ENCODE measurements at regions not wholly inside any gene's neighbourhood (a gene's known extent, or its start where the extent isn't known, plus 50 kb on each side); places are given as distances from the start of the nearest gene placed in this dataset.

DNA sequence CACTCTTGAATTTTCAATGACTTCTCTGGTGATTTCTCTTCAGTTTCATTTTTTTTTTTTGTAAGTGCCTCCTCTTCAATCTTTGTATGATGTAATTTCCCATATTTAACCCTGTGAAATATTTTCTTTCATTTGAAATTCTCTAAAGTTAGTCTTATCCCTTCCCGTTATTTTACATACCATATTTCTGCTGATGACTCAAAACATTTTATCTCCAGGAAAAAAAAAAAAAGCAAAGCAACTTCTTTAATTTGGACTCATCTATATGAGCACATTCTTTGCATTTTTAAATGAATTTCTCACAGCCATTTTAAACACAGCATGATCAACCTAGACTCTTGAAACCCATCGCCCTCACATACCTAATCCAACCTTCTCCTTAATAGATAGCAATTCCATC lies 1831.4 kb downstream of the ARAP2 start:
- intact Hi-C loops (cut with micrococcal nuclease; ENCODE audit: unreplicated experiment) (no loop called here), in situ Hi-C loops (cut with HindIII; ENCODE audit: low pct_unique_long_range_greater_than_20kb, low sequenced_read_pairs) (no loop called here)
- ChIA-PET POLR2A (no interaction called here), CTCF (no interaction called here)
- TF ChIP-seq TCF7L2 (IDR thresholded peaks at IDR 0.05; ENCODE audit: low read depth, low read length) (no peak), SIN3A (IDR thresholded peaks at IDR 0.05; ENCODE audit: borderline replicate concordance, insufficient read depth, low read depth, low read length) (no peak), POLR2AphosphoS5 (IDR thresholded peaks at IDR 0.05; ENCODE audit: low read depth, low read length) (no peak)
- TF ChIP-seq, protein P1, sequence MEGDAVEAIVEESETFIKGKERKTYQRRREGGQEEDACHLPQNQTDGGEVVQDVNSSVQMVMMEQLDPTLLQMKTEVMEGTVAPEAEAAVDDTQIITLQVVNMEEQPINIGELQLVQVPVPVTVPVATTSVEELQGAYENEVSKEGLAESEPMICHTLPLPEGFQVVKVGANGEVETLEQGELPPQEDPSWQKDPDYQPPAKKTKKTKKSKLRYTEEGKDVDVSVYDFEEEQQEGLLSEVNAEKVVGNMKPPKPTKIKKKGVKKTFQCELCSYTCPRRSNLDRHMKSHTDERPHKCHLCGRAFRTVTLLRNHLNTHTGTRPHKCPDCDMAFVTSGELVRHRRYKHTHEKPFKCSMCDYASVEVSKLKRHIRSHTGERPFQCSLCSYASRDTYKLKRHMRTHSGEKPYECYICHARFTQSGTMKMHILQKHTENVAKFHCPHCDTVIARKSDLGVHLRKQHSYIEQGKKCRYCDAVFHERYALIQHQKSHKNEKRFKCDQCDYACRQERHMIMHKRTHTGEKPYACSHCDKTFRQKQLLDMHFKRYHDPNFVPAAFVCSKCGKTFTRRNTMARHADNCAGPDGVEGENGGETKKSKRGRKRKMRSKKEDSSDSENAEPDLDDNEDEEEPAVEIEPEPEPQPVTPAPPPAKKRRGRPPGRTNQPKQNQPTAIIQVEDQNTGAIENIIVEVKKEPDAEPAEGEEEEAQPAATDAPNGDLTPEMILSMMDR (IDR thresholded peaks at IDR 0.05), result no peak
- TF ChIP-seq, protein P2, sequence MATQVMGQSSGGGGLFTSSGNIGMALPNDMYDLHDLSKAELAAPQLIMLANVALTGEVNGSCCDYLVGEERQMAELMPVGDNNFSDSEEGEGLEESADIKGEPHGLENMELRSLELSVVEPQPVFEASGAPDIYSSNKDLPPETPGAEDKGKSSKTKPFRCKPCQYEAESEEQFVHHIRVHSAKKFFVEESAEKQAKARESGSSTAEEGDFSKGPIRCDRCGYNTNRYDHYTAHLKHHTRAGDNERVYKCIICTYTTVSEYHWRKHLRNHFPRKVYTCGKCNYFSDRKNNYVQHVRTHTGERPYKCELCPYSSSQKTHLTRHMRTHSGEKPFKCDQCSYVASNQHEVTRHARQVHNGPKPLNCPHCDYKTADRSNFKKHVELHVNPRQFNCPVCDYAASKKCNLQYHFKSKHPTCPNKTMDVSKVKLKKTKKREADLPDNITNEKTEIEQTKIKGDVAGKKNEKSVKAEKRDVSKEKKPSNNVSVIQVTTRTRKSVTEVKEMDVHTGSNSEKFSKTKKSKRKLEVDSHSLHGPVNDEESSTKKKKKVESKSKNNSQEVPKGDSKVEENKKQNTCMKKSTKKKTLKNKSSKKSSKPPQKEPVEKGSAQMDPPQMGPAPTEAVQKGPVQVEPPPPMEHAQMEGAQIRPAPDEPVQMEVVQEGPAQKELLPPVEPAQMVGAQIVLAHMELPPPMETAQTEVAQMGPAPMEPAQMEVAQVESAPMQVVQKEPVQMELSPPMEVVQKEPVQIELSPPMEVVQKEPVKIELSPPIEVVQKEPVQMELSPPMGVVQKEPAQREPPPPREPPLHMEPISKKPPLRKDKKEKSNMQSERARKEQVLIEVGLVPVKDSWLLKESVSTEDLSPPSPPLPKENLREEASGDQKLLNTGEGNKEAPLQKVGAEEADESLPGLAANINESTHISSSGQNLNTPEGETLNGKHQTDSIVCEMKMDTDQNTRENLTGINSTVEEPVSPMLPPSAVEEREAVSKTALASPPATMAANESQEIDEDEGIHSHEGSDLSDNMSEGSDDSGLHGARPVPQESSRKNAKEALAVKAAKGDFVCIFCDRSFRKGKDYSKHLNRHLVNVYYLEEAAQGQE (IDR thresholded peaks at IDR 0.05; ENCODE audit: insufficient read depth in 1 of 2, low read depth in 2 of 2, low read length in 1 of 2), result no peak
- no peaks in the 10 kb centered on the region for H3K4me1 ChIP-seq (ENCODE audit: control insufficient read depth, insufficient read depth, low read length)
- H3K27ac ChIP-seq (ENCODE audit: low read length), result no peak overlapping the region
- H3K4me3 ChIP-seq (ENCODE audit: low read depth in 2 of 2, low read length in 2 of 2), result no peak overlapping the region
- no peak for ATAC-seq
- BruUV-seq (replicated peaks), result no TSS peak
- H3K36me3 ChIP-seq (ENCODE audit: control insufficient read depth, insufficient read depth, low read length), result no peaks in the 10 kb centered on the region
- H3K9me3 ChIP-seq (ENCODE audit: control insufficient read depth, insufficient read depth, low read depth, low read length), result no peaks in the 10 kb centered on the region
- H3K27me3 ChIP-seq (ENCODE audit: control insufficient read depth, insufficient read depth, low read length), result no peaks in the 10 kb centered on the region
- no peak for DNase-seq (ENCODE audit: low read depth, low spot score)

DNA sequence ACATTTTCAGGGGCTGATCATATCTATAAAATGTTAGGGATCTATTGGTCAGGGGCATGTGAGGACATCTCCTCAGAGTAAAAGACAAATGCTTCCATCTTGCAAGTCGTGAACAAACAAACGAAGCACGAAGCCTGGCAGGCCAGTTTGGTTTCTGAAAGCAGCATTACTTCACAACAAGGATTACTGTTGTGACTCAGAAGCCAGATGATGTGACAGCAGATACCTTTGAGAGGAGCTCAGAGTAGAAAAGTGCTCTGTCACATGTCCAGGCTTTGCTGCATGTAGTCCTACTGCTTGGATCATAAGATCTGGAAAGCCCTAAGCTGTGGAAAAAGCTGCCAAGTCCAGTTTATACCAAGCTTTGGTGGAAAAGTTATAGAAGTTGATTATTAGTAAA lies 1827.2 kb downstream of the ARAP2 start:
- in situ Hi-C loops (cut with HindIII; ENCODE audit: low pct_unique_long_range_greater_than_20kb, low sequenced_read_pairs), result no loop called here
- Histone ChIP-seq H3K27ac (ENCODE audit: low read length) (no peak overlapping the region), H3K9me3 (ENCODE audit: control insufficient read depth, insufficient read depth, low read depth, low read length) (no peaks in the 10 kb centered on the region), H3K4me3 (ENCODE audit: low read depth in 2 of 2, low read length in 2 of 2) (no peak overlapping the region), H3K27me3 (ENCODE audit: control insufficient read depth, insufficient read depth, low read length) (no peaks in the 10 kb centered on the region), H3K4me1 (ENCODE audit: control insufficient read depth, insufficient read depth, low read length) (no peaks in the 10 kb centered on the region), H3K36me3 (ENCODE audit: control insufficient read depth, insufficient read depth, low read length) (no peaks in the 10 kb centered on the region)
- ChIA-PET POLR2A (no interaction called here), CTCF (no interaction called here)
- BruUV-seq (replicated peaks), result no TSS peak
- DNase-seq (ENCODE audit: low read depth, low spot score) (no peak), ATAC-seq (no peak)
- TF ChIP-seq SIN3A (IDR thresholded peaks at IDR 0.05; ENCODE audit: borderline replicate concordance, insufficient read depth, low read depth, low read length) (no peak), TCF7L2 (IDR thresholded peaks at IDR 0.05; ENCODE audit: low read depth, low read length) (no peak), POLR2AphosphoS5 (IDR thresholded peaks at IDR 0.05; ENCODE audit: low read depth, low read length) (no peak)
- TF ChIP-seq, protein P1 (IDR thresholded peaks at IDR 0.05), result no peak
- TF ChIP-seq, protein P2 (IDR thresholded peaks at IDR 0.05; ENCODE audit: insufficient read depth in 1 of 2, low read depth in 2 of 2, low read length in 1 of 2), result no peak
- intact Hi-C loops (cut with micrococcal nuclease; ENCODE audit: unreplicated experiment), result no loop called here

All from Panc1 (cell line).